Stomach (tissue), 8 donors: ENCODE measurements at regions not wholly inside any gene's neighbourhood (a gene's known extent, or its start where the extent isn't known, plus 50 kb on each side); places are given as distances from the start of the nearest gene placed in this dataset.

Experiments used
- DNase-seq, 2 donors: peaks; one replicate each; pipeline versions ENCODE4 v3.0.0 to v3.0.0-alpha.2; 2013 to 2019
- H3K27ac ChIP-seq, 5 donors: fragments of 200-600 bp in 4 of 5; sonication (generic) in 4 of 5; one replicate each; pipeline ENCODE4 v1.5.1; 2013 to 2019; ENCODE audit warnings: mild to moderate bottlenecking in 1 of 5, moderate library complexity in 1 of 5
- H3K27me3 ChIP-seq, 3 donors: fragments of 200-600 bp; sonication (generic); one replicate each; pipeline ENCODE4 v1.5.1; 2017 to 2019; ENCODE audit warnings: mixed run types in 1 of 3
- H3K36me3 ChIP-seq, 4 donors: fragments of 200-600 bp; sonication (generic); 1 replicate in 3 of 4; 2 replicates in 1 of 4; pipeline ENCODE4 v1.5.1; 2016 to 2019
- H3K4me1 ChIP-seq, 4 donors: fragments of 200-600 bp; sonication (generic); one replicate each; pipeline ENCODE4 v1.5.1; 2016 to 2019
- H3K4me3 ChIP-seq, 4 donors: fragments of 200-600 bp; sonication (generic) in 3 of 4; one replicate each; pipeline ENCODE4 v1.5.1; 2016 to 2019; ENCODE audit warnings: mild to moderate bottlenecking in 1 of 4
- H3K9me3 ChIP-seq, 4 donors: fragments of 200-600 bp; sonication (generic); one replicate each; pipeline ENCODE4 v1.5.1; 2016 to 2019
- CTCF ChIP-seq, 7 experiments: fragments of 450-650 bp in 4 of 7; fragments of 200-600 bp in 3 of 7; sonication (generic) in 3 of 7; IDR thresholded peaks; one replicate each; pipeline ENCODE4 v1.5.1; 2016 to 2019; ENCODE audit warnings: antibody characterized with exemption in 7 of 7, control low read depth in 2 of 7, mild to moderate bottlenecking in 1 of 7
- EP300 ChIP-seq: sonication (generic); formaldehyde crosslinking; IDR thresholded peaks from one replicate; pipeline ENCODE4 v1.6.1; 2017; ENCODE audit warnings: antibody characterized with exemption
- POLR2A ChIP-seq, 4 donors: fragments of 450-650 bp; IDR thresholded peaks; one replicate each; pipeline ENCODE4 v1.6.1; 2016; ENCODE audit warnings: antibody characterized with exemption in 4 of 4, control low read depth in 2 of 4, mild to moderate bottlenecking in 1 of 4, moderate library complexity in 1 of 4
- POLR2AphosphoS5 ChIP-seq, 3 donors: sonication (generic); formaldehyde crosslinking; IDR thresholded peaks; one replicate each; pipeline ENCODE4 v1.6.1; 2016; ENCODE audit warnings: antibody characterized with exemption in 3 of 3
- WGBS, 5 donors: extraction: QIAGEN DNeasy Blood & Tissue Kit in 3 of 5; methylation state at CpG; one replicate each; pipeline versions ENCODE4 v1.1.5 to v1.1.7; 2013 to 2018; 5-methylcytosine and 5-hydroxymethylcytosine counted together
- intact Hi-C: fragments of 100-400 bp; cut with DNase I; formaldehyde crosslinking; loops from one replicate; pipeline ENCODE4 v1.15.1; 2023; ENCODE audit warnings: low total_unique reads
- donor health status: healthy with polysubstance abuse.
- donor health status: Bipolar disorder and iron deficiency.
- donor health status: healthy.

GRCh38 chr1:56160773-56161315, 418.5 kb downstream of the PLPP3 start:
- Histone ChIP-seq H3K36me3 (no peaks in the 10 kb centered on the region), H3K9me3 (no peaks in the 10 kb centered on the region), H3K4me3 (no peak overlapping the region), H3K27ac (no peak overlapping the region), H3K4me1 (no peaks in the 10 kb centered on the region), H3K27me3 (no peaks in the 10 kb centered on the region)
- TF ChIP-seq POLR2AphosphoS5 (IDR thresholded peaks at IDR 0.05): no peak
- TF ChIP-seq CTCF (IDR thresholded peaks at IDR 0.05): no peak
- no peak for TF ChIP-seq EP300
- TF ChIP-seq POLR2A (IDR thresholded peaks at IDR 0.05): no peak
- intact Hi-C loops: no loop called here
- WGBS, 5 donors: 65 to 80% (median 68%) methylated on average over 6 of the region's 6 CpGs
- no peak for DNase-seq

- no peaks in the 10 kb centered on the region for H3K36me3 ChIP-seq
- 63 to 72% (median 71%) methylated on average over 5 of the region's 5 CpGs for WGBS, 5 donors
- intact Hi-C loops: no loop called here
- no peaks in the 10 kb centered on the region for H3K27me3 ChIP-seq
- no peak overlapping the region for H3K4me3 ChIP-seq
- H3K9me3 ChIP-seq: no peaks in the 10 kb centered on the region
- H3K4me1 ChIP-seq: no peaks in the 10 kb centered on the region
- DNase-seq: no peak
- no peak overlapping the region for H3K27ac ChIP-seq
- no peak for TF ChIP-seq CTCF (IDR thresholded peaks at IDR 0.05)
Observed at GRCh38 chr1:56156971-56157876, 422.1 kb downstream of the PLPP3 start.

GRCh38 chr1:56153276-56153675, 426.1 kb downstream of the PLPP3 start:
- H3K27me3 ChIP-seq: no peaks in the 10 kb centered on the region
- DNase-seq: no peak
- 40 to 57% (median 46%) methylated on average over 2 of the region's 2 CpGs for WGBS, 5 donors
- no peaks in the 10 kb centered on the region for H3K4me1 ChIP-seq
- H3K36me3 ChIP-seq: no peaks in the 10 kb centered on the region
- intact Hi-C loops: no loop called here
- H3K9me3 ChIP-seq: no peaks in the 10 kb centered on the region
- H3K27ac ChIP-seq: no peak overlapping the region
- TF ChIP-seq POLR2A (IDR thresholded peaks at IDR 0.05) (no peak), CTCF (IDR thresholded peaks at IDR 0.05) (no peak), EP300 (no peak), POLR2AphosphoS5 (IDR thresholded peaks at IDR 0.05) (no peak)
- H3K4me3 ChIP-seq: no peak overlapping the region

- Histone ChIP-seq H3K4me3 (no peak overlapping the region), H3K9me3 (no peaks in the 10 kb centered on the region), H3K4me1 (no peaks in the 10 kb centered on the region), H3K36me3 (no peaks in the 10 kb centered on the region), H3K27ac (no peak overlapping the region), H3K27me3 (no peaks in the 10 kb centered on the region)
- 59 to 71% (median 62%) methylated on average over 3 of the region's 3 CpGs for WGBS, 5 donors
- TF ChIP-seq POLR2A (IDR thresholded peaks at IDR 0.05): no peak
- TF ChIP-seq CTCF (IDR thresholded peaks at IDR 0.05): no peak
- no peak for TF ChIP-seq EP300
- TF ChIP-seq POLR2AphosphoS5 (IDR thresholded peaks at IDR 0.05): no peak
- intact Hi-C loops: no loop called here
- DNase-seq: no peak
Observed at GRCh38 chr1:56152635-56153034, 426.7 kb downstream of the PLPP3 start.
